HG03520 (cell line): ENCODE measurements at regions not wholly inside any gene's neighbourhood (a gene's known extent, or its start where the extent isn't known, plus 50 kb on each side); places are given as distances from the start of the nearest gene placed in this dataset.
"Not testable (repeated sequence)": the region's sequence is repeated elsewhere in the genome, so short reads cannot be mapped to it uniquely, and the experiment has no call there.

ENCODE experiments used
- ATAC-seq: cut with Tn5 transposase; IDR thresholded peaks from one replicate; pipeline ENCODE4 v1.9.1; 2021; ENCODE audit warnings: mild to moderate bottlenecking, moderate library complexity; ENCODE audit not compliant: unreplicated experiment

DNA sequence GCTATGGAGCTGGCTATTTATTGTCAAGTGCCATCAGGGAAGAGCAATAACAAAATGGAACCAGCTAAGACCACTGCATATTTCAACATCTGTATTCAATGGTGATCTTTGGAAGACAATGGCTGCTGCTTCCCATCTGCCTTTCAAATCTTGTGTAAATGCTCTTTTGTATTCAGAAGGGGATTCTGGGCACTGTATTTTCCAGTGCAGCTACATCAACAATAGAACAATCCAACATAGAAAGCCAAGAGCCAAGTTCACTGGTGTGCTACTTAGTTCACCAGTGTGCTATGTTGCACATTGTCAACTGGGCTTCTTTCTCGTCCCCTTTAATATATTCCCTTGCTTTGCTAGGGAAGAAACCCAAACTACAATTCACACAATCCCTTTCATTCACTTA lies 128.8 kb upstream of the OR4E1 start:
- no peak for ATAC-seq

DNA sequence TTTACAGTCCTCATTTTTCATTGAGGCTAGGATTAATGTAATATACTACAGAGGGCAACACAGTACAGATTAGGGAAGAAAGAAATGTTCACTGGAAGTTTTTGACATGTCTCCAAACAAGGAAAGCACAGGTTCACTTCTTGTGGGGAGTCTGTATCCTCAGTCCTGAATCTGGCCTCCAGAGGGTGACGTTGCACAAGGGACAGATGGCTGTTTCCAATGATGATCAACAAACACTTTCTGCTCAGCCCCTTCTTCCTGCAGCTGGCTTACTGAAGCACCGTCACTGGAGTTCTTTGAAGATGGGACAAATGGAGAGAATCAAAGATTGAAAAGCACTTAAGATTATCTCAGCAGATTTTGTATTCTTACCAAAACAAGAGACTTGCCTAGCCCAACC lies 123.3 kb upstream of the OR4E1 start:
- ATAC-seq, result no peak

DNA sequence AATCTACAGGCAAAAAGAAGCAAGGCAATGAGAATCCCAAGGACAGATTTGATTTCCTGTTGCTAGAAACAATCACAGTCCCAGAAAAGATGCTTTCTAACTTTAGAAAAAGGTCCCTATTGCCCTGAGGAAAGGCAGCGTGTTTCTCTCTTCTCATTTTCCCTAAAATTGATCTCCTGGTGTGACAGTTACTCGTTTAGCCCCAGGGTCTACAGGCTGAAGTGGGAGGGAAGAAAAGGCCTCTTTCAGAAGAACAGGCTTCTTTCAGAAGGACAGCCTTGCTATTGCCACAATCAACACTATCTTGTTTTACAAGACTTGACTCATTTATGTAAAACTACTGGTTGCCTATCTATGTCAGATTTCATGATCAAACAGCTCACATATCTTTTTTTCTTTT lies 121.8 kb upstream of the OR4E1 start:
- no peak for ATAC-seq

DNA sequence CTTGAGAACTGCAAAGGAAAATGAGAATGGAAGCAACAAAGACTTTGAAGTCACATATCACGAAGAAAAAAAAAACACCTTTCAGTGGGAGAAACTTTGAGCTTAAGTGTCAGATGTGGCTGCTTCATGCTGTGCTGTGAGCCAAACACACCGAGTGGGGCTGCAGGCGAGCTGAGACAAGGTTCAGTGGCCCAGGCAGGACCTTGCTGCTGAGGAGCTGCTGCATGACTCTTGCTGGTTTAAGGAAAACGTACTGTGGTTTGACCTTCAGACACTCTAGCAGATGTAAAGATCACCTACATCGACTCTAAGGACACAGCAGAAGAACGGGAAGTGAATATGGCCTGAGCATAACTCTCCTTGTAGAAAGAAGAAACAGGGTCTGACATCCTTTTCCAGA lies 118.1 kb upstream of the OR4E1 start:
- no peak for ATAC-seq

DNA sequence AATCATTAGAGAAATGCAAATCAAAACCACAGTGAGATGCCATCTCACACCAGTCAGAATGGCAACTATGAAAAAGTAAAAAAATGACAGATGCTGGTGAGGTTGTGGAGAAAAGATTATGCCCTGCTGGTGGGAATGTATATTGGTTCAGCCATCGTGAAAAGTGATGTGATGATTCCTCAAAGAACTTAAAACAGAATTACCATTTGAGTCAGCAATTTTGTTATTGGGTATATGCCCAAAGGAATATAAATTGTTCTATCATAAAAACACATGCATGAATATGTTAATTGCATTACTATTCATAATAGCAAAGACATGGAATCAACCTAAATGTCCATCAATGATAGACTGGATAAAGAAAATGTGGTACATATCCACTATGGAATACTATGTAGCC lies 115.1 kb upstream of the OR4E1 start:
- ATAC-seq, result not testable (repeated sequence)

DNA sequence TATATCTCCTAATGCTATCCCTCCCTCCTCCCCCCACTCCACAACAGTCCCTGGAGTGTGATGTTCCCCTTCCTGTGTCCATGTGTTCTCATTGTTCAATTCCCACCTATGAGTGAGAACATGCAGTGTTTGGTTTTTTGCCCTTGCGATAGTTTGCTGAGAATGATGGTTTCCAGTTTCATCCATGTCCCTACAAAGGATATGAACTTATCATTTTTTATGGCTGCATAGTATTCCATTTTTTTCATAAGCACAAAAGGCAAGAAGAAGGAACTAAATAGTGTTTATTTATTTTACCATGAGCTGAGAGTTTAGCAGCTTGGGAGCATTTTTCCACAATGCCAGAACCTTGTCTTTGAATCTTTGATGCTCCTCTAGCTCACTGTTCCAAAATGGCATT lies 113.6 kb upstream of the OR4E1 start:
- not testable (repeated sequence) for ATAC-seq

DNA sequence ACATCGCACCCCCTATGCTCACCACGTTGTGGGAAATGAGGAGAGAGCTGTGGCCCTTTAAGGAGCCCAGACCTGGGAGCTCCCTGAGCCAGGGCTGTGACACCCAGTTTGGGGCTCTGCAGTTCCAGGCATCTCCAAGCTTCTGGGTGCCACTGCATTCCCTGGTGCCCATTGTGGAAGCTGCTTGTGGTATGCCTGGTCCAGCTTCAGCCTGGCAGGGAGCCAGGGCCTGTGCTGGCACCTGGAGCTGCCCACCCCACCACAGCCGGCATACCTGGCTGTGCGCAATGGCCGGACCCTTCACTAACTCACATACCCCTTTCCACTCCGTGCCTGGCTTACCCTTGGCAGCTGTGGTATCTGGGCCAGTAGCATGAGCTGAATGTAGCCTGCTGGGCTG lies 107.9 kb upstream of the OR4E1 start:
- ATAC-seq, result no peak

DNA sequence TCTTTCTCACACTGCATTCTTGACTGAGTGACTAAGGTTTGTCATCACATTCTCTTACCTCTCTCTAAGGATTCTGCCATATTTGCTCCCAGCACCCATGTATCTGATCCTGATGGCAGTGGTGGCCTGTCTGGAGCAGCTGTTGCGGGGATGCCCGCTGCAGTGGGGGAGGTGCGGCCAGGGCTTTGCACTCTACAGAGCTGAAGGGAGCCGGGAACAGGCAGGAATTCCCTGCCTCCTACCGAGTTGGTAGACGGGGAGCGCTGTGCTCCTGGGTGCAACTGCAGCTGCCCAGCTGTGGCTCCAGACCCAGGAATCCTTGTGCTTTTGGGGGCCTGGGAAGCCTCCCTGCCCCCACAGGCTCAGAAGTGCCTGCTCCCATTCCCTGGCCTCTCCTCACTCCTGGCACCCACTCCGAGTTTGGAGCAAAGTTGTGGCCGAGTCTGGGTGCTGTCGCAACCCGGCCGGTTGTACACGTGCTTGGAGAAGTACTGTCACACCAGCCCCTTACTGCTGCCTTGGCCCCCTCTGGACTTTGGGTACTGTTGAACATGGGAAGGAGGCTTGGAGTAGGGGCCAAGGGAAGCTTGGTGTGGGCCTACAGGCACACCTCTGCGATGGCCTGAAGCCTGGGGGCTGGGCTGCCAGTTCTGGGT lies 106.9 kb upstream of the OR4E1 start:
- no peak for ATAC-seq

DNA sequence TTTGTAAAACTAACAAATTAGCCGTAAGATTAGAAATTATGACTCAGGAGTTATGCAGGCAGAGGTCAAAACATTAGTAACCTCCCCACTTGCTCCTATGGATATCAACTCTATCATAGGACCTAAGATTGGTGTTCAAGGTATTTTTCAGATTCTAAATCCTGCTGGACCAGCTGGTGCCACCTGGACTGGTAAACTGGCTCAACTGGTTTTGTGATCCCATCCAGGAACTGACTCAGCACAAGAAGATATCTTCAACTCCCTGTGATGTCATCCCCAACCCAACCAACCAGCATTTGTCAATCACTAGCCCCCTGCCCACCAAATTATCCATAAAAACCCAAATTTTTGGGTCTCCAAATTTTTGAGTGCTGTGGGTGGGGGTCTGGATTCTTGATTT lies 98.1 kb upstream of the OR4E1 start:
- no peak for ATAC-seq

DNA sequence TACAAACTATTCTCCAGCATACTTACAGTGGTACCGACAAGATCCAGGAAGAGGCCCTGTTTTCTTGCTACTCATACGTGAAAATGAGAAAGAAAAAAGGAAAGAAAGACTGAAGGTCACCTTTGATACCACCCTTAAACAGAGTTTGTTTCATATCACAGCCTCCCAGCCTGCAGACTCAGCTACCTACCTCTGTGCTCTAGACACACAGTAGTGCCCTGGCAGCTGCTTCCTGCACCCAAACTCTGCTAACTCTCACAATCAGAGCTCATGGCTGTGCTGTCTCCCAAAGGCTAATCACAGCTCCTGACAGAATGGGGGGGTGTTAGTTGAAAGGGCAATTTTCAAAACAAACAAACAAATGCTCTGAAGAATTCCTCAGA lies 95.2 kb upstream of the OR4E1 start:
- no peak for ATAC-seq

DNA sequence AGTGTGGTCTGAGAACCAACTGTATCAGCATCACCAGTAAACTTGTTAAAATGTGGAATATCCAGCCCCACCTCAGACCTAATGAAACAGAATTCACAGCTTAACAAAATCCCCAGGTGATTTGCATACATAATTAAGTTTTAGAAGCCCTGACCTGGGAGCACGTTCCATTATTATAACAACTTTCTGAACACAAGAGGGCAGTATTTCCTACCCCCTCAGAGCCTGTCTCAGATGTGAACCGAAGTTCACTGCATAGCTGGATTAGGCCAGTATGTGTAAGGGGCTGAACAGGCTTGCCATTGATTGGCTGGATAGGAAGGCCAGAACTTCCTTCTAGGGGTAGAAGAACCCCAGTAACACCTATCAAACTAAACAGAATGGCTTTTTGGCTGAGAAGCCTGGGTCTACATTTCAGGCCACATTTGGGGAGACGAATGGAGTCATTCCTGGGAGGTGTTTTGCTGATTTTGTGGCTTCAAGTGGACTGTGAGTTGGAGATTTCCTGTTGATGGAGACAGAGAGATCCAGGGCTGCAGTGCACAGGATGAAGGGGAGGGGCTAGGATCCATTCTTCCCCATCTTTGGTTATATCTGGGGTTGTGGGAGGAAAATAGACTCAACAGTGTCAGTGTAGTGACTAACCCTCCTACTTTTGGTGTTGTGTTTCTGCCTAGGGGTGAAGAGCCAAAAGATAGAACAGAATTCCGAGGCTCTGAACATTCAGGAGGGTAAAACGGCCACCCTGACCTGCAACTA lies 94.7 kb upstream of the OR4E1 start:
- ATAC-seq, result no peak

DNA sequence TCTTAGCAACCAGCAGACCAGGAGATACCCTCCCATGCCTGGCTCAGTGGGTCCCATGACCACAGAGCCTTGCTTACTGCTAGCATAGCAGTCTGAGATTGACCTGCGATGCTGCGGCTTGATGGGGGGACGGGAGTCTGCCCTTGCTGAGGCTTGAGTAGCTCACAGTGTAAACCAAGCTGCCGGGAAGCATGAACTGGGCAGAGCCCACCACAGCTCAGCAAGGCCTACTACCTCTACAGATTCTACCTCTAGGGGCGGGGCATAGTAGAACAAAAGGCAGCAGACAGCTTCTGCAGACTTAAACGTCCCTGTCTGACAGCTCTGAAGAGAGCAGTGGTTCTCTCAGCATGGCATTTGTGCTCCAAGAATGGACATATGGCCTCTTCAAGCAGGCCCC lies 86.7 kb upstream of the OR4E1 start:
- ATAC-seq, result not testable (repeated sequence)

DNA sequence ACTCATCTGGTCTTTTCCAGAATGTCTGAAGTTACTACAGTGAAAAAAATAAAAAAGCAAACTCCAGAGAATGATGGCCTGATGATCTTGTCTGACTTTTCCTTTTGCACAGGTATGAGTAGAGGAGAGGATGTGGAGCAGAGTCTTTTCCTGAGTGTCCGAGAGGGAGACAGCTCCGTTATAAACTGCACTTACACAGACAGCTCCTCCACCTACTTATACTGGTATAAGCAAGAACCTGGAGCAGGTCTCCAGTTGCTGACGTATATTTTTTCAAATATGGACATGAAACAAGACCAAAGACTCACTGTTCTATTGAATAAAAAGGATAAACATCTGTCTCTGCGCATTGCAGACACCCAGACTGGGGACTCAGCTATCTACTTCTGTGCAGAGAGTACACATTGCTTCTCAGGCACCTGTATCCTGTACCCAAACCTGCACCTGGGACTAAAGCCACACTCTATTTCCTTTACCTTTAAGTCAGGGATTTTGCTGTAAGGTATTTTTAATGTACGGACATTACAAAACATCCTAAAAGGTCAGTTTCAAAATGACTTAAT lies 75.8 kb upstream of the OR4E1 start:
- no peak for ATAC-seq

DNA sequence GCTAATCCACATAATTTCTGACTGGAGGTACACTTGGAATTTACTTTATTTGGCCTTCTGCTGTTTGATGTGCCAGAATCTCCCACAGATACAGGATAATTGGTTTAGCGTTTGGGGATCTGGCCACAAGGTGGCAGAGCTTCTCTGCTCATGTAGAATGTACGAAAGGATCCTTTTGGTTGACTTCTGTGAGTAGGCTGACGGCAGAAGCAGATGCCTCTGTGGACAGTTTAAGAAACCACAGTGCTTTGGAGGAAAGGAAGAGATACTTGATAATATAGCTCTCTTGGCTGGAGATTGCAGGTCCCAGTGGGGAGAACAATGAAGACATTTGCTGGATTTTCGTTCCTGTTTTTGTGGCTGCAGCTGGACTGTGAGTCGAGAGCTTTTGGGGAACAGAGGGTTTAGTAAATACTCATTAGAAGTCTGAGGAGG lies 75.3 kb upstream of the OR4E1 start:
- ATAC-seq, result no peak

DNA sequence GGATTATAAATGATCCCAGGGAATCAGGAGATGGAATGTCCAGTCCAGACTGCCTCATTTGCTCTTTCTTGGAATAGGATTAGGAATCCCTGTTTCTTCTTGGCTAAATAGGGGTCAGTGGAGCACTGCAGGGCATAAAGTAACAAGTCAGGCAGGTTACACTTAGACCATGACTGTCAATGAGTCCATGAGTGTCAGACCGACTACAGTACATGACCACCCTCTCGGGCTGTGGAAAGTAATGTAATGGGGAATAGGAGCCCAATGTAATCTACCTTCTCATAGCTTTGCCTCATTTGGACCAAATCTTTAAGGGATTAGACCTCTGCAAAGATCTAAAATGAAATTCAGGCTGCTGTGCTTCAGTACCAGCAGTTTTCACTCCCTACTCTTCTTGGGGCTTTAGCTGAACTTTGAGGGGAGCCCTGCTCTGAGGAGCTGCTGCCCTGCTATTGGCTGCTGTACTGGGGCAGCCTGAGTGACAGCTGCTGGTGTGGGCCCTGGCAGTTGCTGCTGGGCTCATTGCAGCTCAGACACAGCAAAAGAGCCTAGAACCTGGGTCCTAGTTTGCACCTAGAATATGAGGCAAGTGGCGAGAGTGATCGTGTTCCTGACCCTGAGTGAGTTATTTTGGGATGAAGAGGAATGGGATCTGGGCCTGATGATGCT lies 62.2 kb upstream of the OR4E1 start:
- ATAC-seq, result no peak

DNA sequence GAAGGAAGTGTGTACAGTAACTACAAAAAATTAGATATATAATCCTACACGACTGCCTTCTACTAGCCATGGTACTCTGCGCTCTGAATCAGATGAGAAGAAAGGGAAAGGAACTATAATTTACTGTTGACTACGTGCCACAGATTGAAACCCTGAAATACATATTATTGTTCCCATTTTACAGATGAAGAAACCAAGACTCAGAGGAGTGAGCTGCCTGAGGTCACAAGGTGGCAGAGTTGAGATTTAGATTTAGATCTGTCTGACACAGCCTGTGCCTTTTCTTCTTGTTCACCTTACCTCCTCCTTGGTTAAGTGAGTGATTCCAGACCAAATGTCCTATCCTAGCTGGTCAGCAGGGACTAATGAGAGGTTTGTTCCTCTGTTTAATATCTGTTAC lies 61.6 kb upstream of the OR4E1 start:
- no peak for ATAC-seq

DNA sequence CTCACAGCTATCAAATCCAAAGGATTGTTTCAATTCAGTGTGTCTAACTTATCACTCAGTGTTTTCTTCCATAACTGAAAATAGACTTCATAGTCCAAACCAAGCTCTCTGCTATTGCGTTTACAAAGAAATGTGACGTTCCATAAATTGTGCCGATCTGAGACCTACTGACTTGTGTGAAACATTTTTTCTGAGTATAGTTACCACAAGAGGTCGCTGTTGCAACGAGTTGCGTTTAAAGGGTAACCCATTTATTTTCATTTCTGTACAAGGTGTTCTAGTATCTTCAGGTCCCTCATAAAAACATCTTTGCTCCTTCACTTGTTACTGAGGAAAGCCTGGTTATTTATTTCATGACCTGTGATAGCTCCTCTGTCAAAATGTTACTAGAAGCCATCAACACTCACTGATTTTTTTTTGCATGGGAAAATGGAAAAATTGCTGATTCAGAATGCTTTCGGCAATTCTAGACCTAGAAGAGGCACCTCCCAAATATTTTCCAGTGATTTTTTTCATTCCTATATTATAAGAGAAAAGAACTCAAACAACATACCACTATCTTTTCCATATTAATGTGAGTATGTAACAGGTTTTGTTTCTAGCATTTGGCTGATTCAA lies 60.9 kb upstream of the OR4E1 start:
- ATAC-seq, result no peak

DNA sequence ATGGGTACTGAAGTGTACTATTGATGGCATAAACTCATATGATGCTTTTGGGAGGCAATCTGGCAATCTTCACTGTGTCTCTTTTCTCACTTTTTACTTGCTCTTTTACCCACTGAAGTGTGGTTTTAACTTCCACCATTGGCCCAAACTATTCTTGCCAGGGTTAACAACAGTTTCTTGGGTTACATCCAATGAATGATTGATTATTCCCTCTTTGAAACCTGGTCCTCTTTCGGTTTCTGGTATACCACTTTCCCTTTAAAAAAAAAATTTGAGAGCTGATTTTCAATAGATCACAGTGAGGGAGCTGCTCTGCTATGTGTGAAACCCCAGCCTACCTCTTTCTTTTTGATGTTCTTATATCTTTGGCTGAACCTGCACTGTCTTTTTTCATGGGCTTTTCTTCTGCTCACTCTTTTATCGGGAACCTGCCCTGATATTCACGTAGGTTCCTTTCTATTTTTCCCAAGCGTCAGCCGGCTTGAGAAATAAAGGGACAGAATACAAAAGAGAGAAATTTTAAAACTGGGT lies 56.1 kb upstream of the OR4E1 start:
- ATAC-seq, result no peak

DNA sequence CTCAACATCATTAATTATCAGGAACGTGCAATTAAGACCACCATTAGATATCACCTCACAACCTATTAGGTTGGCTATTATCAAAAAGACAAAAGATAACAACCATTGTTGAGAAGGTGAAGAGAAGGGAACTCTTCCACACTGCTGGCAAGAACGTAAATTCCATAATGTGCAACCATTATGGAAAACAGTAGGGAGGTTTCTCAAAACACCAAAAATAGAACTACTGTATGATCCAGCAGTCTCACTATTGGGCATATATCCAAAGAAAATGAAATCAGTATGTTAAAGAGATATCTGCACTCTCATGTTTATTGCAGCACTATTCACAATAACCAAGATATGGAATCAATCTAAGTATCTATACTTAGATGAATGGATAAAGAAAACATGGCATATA lies 51.6 kb upstream of the OR4E1 start:
- ATAC-seq, result no peak

DNA sequence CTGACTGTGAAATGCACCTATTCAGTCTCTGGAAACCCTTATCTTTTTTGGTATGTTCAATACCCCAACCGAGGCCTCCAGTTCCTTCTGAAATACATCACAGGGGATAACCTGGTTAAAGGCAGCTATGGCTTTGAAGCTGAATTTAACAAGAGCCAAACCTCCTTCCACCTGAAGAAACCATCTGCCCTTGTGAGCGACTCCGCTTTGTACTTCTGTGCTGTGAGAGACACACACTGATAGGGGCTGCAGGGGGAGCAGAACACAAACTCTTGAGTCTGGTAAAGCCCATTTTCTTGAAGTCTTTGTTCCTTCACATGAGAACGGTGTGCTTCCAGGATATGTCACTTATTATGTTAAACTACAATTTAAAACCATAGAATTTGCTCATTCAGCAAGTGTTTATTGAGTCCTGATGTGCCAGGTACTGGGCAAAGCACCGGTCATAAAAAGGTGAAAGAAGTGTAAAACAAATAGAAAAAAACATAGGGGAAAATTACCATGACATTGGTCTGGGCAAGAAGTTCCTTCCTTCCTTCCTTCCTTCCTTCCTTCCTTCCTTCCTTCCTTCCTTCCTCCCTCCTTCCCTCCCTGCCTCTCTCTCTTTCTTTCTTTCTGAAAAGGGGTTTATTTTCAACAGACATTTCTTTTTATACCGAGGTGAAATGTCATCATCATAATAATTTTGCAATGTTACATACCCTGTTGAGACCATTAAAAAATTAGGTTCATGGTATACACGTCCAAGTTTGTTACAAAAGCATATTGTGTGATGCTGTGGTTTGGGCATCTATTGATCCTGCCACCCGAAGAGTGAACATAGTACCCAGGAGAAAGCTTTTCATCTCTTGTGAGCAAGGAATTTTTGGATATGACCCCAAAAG lies 50.7 kb upstream of the OR4E1 start:
- no peak for ATAC-seq
